HL-60 (cell line): ENCODE measurements at regions not wholly inside any gene's neighbourhood (a gene's known extent, or its start where the extent isn't known, plus 50 kb on each side); places are given as distances from the start of the nearest gene placed in this dataset.

ENCODE experiments used
- DNase-seq, 2 experiments: peaks; one replicate each; pipeline ENCODE4 v3.0.0-alpha.2; 2010 to 2020; ENCODE audit warnings: low read depth in 1 of 2, low spot score in 1 of 2
- H3K27ac ChIP-seq: fragments of 250-450 bp; sonication (Bioruptor Pico); replicated peaks from 2 replicates; pipeline ENCODE4 v1.5.1; 2020; ENCODE audit warnings: mild to moderate bottlenecking, moderate library complexity
- H3K27me3 ChIP-seq: fragments of 250-450 bp; sonication (Bioruptor Pico); 2 replicates; pipeline ENCODE4 v1.5.1; 2021; ENCODE audit warnings: mild to moderate bottlenecking, moderate library complexity; ENCODE audit not compliant: insufficient read depth, poor library complexity, severe bottlenecking
- H3K4me3 ChIP-seq: replicated peaks from 2 replicates; pipeline ENCODE4 v1.5.1; 2011; ENCODE audit warnings: mild to moderate bottlenecking, control low read depth, low read length; ENCODE audit not compliant: insufficient read depth
- GABPA ChIP-seq: IDR thresholded peaks from 2 replicates; pipeline ENCODE4 v1.6.1; 2012; ENCODE audit warnings: low read depth
- POLR2AphosphoS5 ChIP-seq: IDR thresholded peaks from 2 replicates; pipeline ENCODE4 v1.6.1; 2012; ENCODE audit warnings: low read depth
- SPI1 ChIP-seq: IDR thresholded peaks from 2 replicates; pipeline ENCODE4 v1.6.1; 2012; ENCODE audit warnings: low read depth, mild to moderate bottlenecking, borderline replicate concordance
- TF ChIP-seq, protein P1 (sequence below): IDR thresholded peaks from one replicate; pipeline ENCODE4 v1.5.1; 2011; ENCODE audit warnings: low read length, control low read depth, inconsistent platforms; ENCODE audit not compliant: insufficient read depth
- TF ChIP-seq, protein P2 (sequence below): IDR thresholded peaks from 2 replicates; pipeline ENCODE4 v1.6.1; 2012; ENCODE audit warnings: low read depth; ENCODE audit not compliant: insufficient replicate concordance

DNA sequence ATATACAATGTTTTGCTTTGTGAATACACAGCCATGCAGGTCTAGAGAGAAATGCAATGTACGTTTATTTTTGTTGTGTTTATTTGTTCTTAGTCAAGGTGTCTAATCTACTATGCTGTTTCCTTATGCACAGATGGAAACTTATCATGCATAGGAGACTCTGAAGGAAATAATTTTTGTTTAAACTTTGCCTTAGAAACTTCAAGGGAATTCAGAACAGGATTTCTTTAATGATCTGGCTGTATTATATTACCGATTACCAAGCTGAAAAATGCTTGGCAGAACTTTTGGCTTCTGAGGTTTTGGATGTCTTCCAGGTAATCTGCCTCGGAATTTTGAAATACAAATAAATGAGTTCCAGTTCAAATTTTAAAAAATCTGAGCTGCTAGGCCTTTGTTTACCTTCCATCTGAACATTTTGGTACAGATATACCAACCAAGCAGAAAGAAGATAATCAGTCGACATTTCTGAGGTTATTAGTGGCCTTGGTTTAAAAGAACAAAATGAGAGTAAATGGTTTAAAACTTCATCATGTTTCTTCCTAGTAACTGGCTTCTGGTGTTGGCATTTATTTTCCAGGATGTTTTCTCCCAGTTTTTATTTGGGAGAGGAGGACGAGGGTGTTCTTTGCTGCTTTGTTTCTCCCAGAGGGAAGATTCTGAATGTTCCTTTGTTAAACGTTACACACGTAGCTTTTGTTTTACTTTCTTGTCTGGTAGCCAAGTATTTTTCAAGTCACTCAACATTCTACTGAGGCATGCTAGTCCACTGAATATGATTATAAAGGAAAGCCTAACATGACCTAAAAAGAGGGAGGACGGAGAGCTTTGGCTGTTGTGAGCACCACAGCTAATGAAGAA is 421.8 kb upstream of the TBL1XR1 start:
- TF ChIP-seq SPI1 (no peak), POLR2AphosphoS5 (no peak), GABPA (no peak)
- TF ChIP-seq, protein P1, sequence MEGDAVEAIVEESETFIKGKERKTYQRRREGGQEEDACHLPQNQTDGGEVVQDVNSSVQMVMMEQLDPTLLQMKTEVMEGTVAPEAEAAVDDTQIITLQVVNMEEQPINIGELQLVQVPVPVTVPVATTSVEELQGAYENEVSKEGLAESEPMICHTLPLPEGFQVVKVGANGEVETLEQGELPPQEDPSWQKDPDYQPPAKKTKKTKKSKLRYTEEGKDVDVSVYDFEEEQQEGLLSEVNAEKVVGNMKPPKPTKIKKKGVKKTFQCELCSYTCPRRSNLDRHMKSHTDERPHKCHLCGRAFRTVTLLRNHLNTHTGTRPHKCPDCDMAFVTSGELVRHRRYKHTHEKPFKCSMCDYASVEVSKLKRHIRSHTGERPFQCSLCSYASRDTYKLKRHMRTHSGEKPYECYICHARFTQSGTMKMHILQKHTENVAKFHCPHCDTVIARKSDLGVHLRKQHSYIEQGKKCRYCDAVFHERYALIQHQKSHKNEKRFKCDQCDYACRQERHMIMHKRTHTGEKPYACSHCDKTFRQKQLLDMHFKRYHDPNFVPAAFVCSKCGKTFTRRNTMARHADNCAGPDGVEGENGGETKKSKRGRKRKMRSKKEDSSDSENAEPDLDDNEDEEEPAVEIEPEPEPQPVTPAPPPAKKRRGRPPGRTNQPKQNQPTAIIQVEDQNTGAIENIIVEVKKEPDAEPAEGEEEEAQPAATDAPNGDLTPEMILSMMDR, result no peak
- TF ChIP-seq, protein P2, sequence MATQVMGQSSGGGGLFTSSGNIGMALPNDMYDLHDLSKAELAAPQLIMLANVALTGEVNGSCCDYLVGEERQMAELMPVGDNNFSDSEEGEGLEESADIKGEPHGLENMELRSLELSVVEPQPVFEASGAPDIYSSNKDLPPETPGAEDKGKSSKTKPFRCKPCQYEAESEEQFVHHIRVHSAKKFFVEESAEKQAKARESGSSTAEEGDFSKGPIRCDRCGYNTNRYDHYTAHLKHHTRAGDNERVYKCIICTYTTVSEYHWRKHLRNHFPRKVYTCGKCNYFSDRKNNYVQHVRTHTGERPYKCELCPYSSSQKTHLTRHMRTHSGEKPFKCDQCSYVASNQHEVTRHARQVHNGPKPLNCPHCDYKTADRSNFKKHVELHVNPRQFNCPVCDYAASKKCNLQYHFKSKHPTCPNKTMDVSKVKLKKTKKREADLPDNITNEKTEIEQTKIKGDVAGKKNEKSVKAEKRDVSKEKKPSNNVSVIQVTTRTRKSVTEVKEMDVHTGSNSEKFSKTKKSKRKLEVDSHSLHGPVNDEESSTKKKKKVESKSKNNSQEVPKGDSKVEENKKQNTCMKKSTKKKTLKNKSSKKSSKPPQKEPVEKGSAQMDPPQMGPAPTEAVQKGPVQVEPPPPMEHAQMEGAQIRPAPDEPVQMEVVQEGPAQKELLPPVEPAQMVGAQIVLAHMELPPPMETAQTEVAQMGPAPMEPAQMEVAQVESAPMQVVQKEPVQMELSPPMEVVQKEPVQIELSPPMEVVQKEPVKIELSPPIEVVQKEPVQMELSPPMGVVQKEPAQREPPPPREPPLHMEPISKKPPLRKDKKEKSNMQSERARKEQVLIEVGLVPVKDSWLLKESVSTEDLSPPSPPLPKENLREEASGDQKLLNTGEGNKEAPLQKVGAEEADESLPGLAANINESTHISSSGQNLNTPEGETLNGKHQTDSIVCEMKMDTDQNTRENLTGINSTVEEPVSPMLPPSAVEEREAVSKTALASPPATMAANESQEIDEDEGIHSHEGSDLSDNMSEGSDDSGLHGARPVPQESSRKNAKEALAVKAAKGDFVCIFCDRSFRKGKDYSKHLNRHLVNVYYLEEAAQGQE, result no peak
- no peak for DNase-seq
- Histone ChIP-seq H3K27ac (no peak overlapping the region), H3K27me3 (no peaks in the 10 kb centered on the region), H3K4me3 (no peak overlapping the region)

DNA sequence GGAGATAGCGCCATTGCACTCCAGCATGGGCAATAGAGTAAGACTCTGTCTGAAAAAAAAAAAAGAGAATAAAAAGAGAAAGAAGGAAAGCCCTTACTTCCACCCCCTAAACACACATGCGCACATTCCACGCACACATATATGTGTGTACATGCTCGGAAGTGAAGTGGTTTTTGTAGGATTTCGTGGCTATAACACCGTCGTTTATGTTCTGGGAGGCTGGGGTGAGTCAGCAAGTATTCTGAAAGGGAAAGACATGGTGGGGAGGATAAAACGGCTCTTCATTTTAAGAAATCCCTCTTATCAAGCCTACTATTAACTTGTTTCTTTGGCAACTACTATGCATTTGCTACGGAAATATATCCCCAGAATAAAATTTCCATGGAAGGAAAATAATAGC is 422.8 kb upstream of the TBL1XR1 start:
- H3K27me3 ChIP-seq, result no peaks in the 10 kb centered on the region
- TF ChIP-seq SPI1 (no peak), GABPA (no peak), POLR2AphosphoS5 (no peak)
- TF ChIP-seq, protein P2, result no peak
- TF ChIP-seq, protein P1, result no peak
- DNase-seq, result no peak
- no peak overlapping the region for H3K4me3 ChIP-seq
- no peak overlapping the region for H3K27ac ChIP-seq

DNA sequence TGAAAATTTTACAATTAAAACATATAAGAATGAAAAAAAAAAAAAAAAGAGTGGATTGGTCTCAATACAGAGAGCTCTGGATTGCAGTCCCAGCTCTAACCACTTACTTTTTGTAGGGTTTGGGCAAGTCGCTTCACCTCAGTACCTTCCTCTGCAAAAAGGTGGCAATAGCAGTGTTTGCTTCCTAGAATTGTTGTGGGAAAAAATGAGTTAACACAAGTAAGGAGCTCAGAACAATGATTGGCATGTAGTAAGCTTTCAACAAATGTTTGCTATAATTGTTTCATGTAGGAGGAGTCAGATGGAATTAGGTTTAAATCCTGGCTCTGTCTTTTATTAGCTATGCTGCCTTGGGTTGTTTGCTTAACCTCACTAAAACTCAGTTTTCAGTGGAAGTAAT is 425.2 kb upstream of the TBL1XR1 start:
- no peak for DNase-seq
- Histone ChIP-seq H3K27me3 (no peaks in the 10 kb centered on the region), H3K27ac (no peak overlapping the region), H3K4me3 (no peak overlapping the region)
- TF ChIP-seq, protein P1, result no peak
- TF ChIP-seq, protein P2, result no peak
- no peak for TF ChIP-seq GABPA
- no peak for TF ChIP-seq POLR2AphosphoS5
- TF ChIP-seq SPI1, result no peak
